Stimulated activated CD4-positive, alpha-beta T cell treated with anti-CD3 and anti-CD28 coated beads, TNF-alpha, amount 100 ng/mL, for 1 hour (primary cell): ENCODE measurements at regions not wholly inside any gene's neighbourhood (a gene's known extent, or its start where the extent isn't known, plus 50 kb on each side); places are given as distances from the start of the nearest gene placed in this dataset.

Experiments
- DNase-seq, 3 donors: peaks; one replicate each; pipeline ENCODE4 v3.0.0-alpha.2; 2020; ENCODE audit warnings: low read depth in 3 of 3, low spot score in 1 of 3

DNA sequence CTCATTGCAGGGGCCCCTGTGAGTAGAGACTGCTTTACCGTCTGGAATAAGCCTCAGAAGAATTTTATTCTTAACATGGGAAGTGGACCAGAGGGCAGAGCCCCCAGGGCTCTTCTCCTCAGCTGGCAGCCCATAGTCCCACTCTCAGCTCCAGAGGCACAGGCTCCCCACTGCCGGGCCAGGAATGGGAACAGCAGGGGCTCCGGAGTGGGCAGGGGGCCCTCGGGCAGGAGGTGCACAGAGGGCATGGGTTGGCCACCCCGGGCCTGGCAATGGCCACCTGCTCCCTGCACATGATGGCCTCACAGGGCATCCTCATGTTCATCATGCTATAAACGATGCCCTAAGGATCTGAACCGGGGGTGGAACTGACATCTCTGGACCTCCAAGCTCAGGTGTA lies 1469.7 kb downstream of the BRD1 start:
- no peak for DNase-seq

DNA sequence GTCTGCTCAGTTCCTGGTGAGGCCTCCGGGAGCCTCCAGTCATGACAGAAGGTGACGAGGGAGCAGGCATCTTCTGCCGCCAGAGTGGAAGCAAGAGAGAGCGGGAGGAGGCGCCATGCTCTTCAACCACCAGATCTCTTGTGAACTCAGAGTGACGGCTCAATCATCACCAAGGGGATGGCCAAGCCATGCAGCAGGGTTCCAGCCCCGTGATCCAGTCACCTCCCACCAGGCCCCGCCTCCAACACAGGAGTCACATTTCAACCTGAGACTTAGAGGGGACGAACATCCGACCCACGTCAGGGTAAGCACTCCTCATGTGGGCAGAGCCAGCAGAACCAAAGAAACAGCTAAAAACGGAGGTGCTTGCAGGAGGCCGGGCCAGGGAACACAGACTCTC lies 1470.5 kb downstream of the BRD1 start:
- DNase-seq = no peak

DNA sequence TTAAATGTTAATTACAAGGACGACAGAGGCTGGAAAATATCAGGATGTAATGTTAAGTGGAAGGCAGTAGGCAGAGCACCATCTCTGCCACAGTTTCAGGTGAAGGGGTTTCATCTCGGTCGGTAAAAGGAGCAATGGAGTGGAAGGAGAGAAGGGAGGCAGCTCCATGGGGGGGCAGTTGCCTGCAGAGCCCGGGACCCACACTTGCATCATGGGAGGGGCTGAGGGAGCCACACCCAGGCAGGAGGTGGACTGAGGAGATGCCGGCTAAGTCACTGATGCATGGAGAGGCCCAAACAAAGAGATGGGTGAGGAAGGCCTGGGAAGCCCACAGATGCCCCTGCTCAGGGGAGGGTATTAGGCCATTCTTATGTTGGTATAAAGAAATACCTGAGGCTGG lies 1470.9 kb downstream of the BRD1 start:
- DNase-seq = no peak

DNA sequence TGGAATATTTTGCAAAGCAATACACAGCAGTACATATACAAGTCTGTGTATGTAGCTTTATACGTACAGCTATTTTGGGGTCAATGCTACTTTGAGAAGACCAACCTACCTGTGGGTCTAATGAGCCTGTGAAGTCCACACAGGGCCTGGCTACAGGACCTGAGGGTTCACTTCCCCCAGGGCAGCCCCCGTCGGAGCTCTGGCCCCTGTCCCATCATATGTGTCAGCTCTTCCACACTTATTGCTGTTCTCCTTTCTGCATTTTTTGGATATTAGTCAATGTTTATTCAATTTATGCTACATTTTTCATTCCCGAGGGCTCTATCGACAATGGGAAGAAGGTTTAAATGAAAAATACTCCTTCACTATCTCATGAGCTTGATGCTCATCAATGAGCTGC lies 1473.6 kb downstream of the BRD1 start:
- no peak for DNase-seq

DNA sequence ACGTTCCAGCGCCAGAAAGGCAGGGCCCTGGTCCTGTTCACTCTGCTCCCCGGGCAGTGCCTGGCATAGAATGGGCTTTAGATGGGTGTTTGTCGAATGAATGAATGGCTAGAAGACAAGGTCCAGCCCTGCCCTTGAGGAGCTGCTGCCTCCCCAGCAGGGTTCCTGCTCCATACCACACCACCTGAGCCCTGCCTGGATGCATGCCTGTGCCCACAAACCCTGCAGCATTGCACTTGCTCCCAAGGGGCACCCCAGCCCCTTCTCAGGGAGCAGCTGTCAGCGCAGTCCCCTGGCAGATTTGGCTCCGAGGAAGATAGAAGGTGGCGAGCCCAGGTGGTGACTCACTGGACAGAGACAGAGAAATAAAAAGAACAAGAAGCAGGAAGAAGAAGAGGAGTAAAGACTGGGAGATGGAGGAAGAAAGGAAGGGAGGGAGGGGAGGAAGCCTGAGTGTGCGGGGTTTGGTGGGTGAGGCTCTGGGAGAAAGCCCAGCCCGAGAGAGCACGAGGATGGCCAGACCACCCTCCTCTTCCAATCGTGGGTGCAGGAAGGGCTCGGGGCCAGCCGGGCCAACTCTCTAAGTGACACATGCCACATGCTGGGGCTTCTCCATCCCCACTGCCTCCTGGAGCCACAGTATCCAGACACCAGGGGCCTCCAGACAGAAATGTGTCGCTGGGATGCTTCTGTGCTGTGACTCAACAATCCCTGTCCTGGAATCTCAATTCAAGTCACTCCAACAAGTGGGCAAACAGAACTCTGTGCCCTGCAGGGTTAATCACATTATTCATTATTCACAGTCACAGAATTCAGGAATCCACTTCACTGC lies 1474.3 kb downstream of the BRD1 start:
- DNase-seq = no peak

DNA sequence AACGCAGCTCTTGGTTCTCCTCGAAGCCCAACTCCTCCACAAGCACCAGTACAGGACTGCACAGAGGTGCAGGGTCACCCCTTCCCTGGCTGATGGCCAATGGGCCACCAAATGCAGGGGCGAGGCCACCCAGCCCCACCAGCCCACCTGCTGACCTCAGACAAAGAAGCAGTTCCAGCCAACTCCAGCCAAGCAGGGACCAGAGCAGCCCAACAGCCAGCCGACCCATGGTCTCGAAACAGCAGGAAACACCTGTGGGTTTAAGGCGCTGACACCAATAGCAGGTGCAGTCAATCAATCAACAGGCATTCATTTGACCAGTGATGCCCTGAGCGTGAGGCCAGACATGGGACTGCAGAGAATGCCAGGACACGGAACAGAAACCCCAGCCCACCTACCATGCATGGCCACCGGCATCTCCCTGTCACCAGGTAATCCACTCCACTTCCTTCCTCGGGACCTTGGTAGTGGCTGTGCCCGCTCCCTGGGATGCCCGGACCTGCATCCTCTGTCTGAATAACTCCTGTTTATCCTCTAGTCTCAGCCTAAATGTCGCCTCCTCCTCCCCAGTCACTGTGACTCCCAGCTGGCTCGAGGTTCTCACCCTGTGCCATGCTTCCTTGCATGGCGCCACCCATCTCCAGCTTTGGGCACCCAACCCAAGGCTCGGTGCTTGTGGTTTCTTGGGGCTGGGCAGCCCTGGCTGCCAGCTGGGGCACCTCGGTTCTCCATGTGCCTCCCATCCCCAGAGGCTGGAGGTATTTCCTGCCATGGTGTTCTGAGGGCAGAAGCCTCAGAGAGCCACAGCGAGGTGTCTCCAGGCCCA lies 1475.4 kb downstream of the BRD1 start:
- no peak for DNase-seq

DNA sequence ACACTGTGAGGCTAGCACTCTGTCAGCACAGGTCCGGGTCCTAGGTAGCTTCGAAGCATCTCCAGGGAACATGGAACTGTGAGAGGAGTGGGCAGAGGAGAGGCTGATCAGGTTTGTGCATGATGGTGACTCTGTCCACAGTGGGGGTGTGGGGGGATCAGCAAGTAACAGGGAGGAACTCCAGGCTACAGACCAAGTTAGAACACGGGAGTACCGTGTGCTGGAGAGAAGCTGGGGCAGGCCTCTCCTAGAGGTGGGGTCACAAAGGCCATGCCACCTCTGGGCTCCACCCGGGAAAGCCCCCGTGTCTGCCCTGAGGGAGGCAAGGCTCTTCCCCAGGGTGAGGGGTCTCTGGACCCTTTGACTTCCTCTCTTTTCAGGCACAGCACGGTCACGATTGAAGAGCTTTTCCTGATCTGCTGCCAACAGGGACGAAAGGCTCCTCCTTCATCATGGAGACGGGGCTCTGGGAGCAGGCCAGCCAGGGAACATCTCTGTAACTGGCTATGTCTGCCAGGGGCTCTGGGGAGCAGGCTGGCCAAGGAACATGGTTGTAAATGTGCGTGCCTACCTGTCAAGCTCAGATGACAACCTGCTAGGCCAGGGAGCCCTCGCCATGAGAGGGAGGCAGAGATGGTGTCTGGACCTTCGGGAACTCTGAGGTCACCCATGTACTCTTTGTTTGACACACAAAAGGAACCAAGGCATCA lies 1476.1 kb downstream of the BRD1 start:
- DNase-seq = no peak

DNA sequence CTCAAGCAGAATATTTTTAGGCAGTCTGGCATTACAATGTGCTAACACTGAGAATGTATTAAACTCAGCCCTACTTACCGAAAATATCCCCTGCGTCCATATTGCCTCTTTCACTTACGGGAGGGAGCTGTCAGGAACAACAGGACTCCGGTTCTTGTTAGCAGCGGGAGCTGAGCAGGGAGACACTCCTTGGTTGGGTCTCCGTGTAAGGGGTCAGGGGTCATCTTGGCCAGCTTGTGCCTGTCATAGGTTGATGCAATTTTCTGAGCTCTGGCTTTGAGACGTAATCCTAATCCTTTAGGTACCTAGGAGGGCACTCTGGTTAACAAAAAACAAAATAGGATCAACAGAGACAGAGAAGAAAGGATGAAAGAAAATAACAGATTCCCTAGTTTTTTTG lies 1477.2 kb downstream of the BRD1 start:
- DNase-seq = no peak

DNA sequence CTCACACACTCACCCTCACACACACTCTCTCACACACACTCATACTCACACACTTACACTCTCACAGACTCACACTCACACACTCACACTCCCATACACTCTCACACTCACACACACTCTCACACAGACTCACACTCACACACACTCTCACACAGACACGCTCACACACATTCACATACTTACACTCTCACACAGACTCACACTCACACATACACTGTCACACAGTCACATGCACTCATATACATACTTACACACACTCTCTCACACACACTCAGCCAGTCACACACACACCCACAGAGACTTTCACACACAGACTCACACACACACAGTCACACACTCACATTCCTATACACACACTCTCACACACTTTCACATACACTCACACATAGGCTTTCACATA lies 1478.8 kb downstream of the BRD1 start:
- no peak for DNase-seq

DNA sequence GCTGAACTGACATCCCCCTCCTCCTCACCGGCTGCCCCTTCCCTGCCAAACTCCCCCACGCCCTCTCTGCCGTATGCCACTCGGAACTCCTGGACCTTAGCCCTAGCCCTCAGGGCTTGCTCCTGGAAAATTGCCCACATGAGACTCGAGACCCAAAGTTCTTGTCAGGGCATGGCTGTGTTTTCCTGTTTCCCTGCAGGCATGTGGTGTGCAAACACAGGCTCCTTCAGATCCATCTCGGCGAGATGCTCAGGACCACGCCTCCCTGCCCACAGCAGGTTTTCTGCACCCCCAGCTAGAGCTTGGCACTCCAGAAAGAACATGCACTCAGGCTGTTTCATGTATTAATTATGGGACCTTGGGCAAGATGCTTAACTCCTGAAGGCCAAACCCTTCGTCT lies 1480.4 kb downstream of the BRD1 start:
- DNase-seq = no peak

DNA sequence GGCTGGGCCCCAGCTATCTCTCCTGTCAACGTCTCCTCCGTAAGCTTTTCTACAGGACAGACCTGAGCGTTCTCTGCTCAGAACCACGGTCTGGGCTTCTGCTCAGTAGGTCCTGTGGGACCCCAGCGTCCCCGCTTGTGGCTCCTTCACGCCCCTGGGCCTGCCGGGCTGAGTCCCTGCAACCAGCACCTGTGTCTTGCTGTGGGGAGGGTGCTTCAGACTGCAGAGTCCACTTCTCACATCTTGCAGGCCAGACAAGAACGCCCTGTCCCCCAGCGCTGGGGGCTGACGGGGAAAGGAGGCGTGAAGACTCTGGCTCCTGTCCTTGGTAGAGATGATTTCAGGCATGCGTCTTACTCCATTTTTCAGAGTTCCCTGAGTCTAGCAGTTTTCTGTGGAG lies 1480.8 kb downstream of the BRD1 start:
- no peak for DNase-seq

DNA sequence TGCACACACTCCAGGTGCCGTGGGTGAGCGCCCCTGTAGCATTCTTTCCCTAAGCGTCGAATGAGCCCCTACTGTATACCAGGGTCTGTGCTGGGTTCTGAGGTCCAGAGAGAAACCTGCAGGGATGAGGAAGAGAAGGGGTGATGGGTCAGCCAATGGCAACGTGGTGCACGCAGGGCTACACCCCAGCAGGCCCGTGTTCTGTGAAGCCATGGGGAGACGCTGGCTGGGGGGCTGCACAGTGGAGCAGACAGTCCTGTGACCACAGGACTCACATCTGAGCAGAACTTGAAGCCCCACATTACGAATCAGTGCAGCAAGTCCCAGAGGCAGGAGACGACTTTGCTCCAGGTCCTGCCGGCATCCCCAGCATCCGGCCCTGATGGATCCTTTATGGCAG lies 1481.4 kb downstream of the BRD1 start:
- DNase-seq = no peak

DNA sequence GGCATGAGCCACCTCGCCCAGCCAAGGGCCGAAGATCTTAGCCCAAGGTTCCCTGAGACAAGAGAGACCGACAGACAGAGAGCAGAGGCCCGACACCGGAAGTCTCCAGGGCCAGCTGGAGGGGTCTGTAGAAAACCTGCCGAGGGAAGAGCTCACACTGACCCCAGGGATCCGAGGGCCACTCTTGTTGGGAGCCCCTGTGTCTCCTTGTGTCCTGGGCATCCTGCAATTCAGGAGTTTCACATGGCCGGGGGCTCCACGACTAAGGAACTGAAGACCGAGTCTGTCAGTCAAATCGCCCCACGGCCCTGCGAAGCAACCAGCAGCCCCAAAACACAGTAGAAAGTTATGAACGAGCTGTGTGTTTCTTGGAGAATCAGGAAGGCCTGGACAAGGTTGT lies 1482.0 kb downstream of the BRD1 start:
- no peak for DNase-seq

DNA sequence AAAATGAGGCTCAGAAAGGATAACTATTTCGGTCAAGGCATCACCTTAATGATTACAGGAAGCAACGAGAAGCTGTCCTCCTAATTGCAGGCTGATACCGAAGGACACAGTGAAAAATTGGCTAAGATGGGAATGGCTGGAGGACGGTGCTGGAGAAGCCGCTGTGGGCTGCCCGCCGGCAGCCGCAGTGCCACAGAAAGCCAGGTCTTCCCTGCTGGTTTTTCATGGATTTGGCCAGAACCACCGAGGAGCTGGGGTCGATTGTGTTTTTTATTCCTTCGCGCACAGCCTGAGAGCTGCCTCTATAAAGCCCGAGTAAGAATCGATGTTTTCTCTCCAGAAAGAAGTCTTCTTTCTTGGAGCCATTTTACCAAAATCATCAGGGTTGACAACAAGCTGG lies 1484.2 kb downstream of the BRD1 start:
- no peak for DNase-seq

DNA sequence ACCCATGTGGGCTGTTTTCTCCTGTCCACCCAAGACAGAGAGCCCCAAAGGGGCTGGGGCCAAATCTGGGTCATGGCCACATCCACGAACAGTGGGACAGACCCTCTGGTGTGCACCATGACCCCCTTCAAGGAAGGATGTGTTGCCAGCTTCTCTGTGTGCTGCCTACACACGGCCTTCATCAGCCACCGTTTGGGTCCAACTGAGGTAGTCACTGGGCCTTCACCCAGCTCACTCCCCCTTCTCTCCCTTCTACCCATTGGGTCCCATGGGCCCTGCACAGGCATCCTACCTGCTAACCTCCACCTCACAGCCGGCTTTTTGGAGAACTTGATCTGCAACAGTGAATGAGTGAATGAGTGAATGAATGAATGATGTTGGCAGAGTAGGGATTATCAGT lies 1484.9 kb downstream of the BRD1 start:
- no peak for DNase-seq

DNA sequence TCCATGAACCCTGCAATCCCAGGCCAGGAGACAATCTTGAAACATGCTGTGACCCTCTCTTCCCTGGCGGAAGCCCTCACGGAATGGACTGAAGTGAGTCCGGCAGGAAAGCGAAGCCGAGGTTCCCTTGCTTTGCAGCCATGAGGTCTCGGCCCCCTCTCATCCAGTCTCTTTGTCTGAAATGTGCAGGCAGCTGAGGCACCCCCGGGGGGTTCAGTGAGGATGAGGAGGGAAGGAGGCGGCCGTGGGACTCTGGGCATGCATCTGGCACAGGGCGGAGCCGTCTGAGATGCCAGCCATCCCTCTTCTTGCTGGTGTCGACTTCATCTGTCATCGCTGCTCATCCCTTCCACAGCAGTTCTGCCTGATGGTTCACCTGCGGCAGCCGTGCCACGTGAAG lies 1485.7 kb downstream of the BRD1 start:
- DNase-seq = no peak

DNA sequence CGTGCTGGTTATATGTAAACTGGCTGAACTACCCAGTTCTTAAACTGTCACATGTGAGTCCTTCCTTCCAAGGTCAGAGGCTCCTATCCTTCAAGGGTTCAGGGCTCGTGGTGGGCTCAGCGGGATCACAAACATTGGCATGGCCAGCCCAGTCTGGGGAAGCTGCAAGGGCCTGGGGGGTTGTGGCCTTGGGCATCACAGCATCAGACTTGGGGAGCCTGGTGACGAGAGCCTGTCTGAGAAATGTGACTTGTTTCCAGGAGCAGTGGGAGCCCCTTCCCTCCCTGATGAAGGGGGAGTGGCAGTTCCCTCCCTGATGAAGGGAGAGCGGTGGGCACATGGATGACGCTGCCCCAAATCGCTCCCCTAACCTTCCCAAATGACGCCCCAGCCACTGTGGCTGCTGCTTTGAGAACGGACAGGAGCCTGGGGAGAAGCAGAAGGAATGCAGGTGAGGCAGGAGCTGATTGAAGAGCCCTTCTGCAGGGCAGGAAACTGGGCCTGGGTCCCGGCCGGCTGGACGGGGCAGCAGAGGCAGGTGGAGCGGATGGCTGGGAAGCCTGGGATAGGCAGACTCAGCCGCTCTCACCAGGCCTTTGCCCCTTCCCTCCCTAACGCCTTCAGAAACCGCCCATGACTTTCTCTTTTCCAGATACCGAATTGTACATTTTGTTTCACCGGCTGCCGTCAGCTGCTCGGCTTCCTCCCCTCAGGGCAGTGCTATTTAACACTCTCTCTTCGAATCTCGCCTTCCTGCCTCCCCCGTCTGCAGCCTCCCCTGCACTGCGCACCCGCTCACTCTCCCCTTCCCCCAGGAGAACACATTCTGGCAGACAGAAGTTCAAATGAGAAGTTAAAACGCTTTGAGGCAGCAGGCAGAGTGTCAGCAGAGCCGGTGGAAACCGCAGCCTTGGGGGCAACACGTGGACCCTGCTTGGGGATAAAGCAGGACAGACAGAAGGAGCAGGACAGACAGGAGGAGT lies 1486.7 kb downstream of the BRD1 start:
- no peak for DNase-seq

DNA sequence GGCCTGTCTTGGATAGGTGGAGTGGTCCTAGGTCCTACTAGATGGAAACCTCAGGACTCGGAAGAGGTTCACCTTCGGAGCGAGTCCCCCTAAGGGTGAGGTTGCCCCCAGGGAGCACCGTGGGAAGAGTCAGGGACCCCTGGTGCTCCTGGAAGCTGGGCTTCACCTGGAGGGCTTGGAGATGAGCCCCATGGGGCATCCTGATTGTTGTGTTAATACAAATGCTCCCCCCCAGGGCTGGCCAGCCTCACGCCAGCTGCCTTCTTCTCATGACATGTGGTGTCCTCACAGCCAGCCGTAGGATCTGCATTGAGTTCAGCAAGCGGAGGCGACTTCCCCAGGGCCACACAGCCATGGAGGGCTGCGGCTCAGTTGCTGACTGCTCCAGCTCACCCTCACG lies 1487.5 kb downstream of the BRD1 start:
- DNase-seq = no peak

DNA sequence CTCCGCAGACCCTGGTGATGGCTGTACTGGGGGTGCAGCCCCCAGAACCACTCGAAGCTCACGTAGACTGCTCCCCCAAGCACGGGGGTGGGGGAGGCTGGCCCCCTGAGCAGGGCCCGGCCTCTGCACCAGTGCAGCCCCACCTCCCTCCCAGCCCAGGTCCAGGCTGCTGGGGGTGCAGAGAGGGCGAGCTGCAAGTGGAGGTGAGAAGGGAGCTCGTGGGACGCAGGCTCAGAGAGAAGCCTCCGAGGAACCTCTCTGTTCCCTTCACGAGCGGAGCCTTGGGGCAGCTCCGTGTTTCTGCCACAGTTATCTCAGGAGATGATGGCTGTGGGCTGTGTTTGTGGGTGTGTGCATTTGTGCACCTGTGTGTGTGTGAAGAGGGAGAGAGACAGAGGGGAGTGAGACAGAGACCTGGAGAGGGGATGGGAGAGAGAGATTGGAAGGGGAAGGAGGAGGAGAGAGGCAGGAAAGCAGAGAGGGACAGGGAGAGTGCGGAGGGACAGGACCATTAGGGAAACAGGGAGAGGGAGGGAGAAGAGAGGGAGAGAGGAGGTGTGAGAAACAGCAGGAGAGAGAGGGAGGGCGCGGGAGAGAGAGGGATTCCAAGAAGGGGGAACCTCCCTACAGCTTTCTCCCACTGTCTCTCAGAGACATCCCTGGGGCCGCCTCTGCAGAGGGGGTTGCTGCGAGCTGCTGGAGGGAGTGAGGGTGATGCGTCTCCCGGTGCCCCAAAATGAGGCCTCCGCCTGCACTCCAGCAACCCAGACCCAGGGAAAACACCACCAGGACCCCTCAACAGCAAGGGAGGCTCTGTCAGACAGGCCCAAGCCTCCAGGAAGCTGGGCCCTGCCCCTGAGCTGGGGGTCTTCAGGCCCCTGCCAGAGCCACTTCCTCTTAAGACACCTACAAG lies 1488.6 kb downstream of the BRD1 start:
- DNase-seq = no peak
